ENCODE measurements at regions not wholly inside any gene's neighbourhood (a gene's known extent, or its start where the extent isn't known, plus 50 kb on each side); places are given as distances from the start of the nearest gene placed in this dataset.
"Not testable (repeated sequence)": the region's sequence is repeated elsewhere in the genome, so short reads cannot be mapped to it uniquely, and the experiment has no call there.

GRCh38 chr1:120250756-120251155, 74.4 kb upstream of the SEC22B start:
- H3K4me3 ChIP-seq (ENCODE audit: low read depth, low read length); CTCF ChIA-PET; POLR2A ChIA-PET; DNase-seq (ENCODE audit: low read depth, low spot score): not testable (repeated sequence)

GRCh38 chr1:120248726-120249427, 72.6 kb upstream of the SEC22B start:
- H3K4me3 ChIP-seq (ENCODE audit: low read depth, low read length); CTCF ChIA-PET; POLR2A ChIA-PET; DNase-seq (ENCODE audit: low read depth, low spot score): not testable (repeated sequence)

- DNase-seq (ENCODE audit: low read depth, low spot score); POLR2A ChIA-PET; H3K4me3 ChIP-seq (ENCODE audit: low read depth, low read length); CTCF ChIA-PET: not testable (repeated sequence)
Observed at GRCh38 chr1:120248203-120248602, 71.9 kb upstream of the SEC22B start.

- CTCF ChIA-PET; DNase-seq (ENCODE audit: low read depth, low spot score); H3K4me3 ChIP-seq (ENCODE audit: low read depth, low read length); POLR2A ChIA-PET: not testable (repeated sequence)
Observed at GRCh38 chr1:120243867-120244266, 67.5 kb upstream of the SEC22B start.

- POLR2A ChIA-PET; H3K4me3 ChIP-seq (ENCODE audit: low read depth, low read length); CTCF ChIA-PET; DNase-seq (ENCODE audit: low read depth, low spot score): not testable (repeated sequence)
Observed at GRCh38 chr1:120242582-120242981, 66.3 kb upstream of the SEC22B start.

GRCh38 chr1:120241868-120242267, 65.5 kb upstream of the SEC22B start:
- POLR2A ChIA-PET; H3K4me3 ChIP-seq (ENCODE audit: low read depth, low read length); CTCF ChIA-PET; DNase-seq (ENCODE audit: low read depth, low spot score): not testable (repeated sequence)

- DNase-seq (ENCODE audit: low read depth, low spot score); H3K4me3 ChIP-seq (ENCODE audit: low read depth, low read length); CTCF ChIA-PET; POLR2A ChIA-PET: not testable (repeated sequence)
Observed at GRCh38 chr1:120240181-120240580, 63.9 kb upstream of the SEC22B start.

GRCh38 chr1:120239351-120239750, 63.0 kb upstream of the SEC22B start:
- DNase-seq (ENCODE audit: low read depth, low spot score); CTCF ChIA-PET; POLR2A ChIA-PET; H3K4me3 ChIP-seq (ENCODE audit: low read depth, low read length): not testable (repeated sequence)

- POLR2A ChIA-PET; H3K4me3 ChIP-seq (ENCODE audit: low read depth, low read length); CTCF ChIA-PET: not testable (repeated sequence)
Observed at GRCh38 chr1:120238867-120239266, 62.5 kb upstream of the SEC22B start.

GRCh38 chr1:120233661-120234018, 57.3 kb upstream of the SEC22B start:
- H3K4me3 ChIP-seq (ENCODE audit: low read depth, low read length); CTCF ChIA-PET; POLR2A ChIA-PET; DNase-seq (ENCODE audit: low read depth, low spot score): not testable (repeated sequence)

More at GRCh38 chr1:120238867-120239266, 62.5 kb upstream of the SEC22B start:
- not testable (repeated sequence) for DNase-seq (ENCODE audit: low read depth, low spot score)

- POLR2A ChIA-PET; DNase-seq (ENCODE audit: low read depth, low spot score); CTCF ChIA-PET: not testable (repeated sequence)
- H3K4me3 ChIP-seq (ENCODE audit: low read depth, low read length): peak overlapping the region; percentile 26; the same call in 1 of the 2 replicates
Observed at GRCh38 chr1:120232834-120233660, 56.7 kb upstream of the SEC22B start.

GRCh38 chr1:120229835-120230234, 53.5 kb upstream of the SEC22B start:
- DNase-seq (ENCODE audit: low read depth, low spot score); POLR2A ChIA-PET; CTCF ChIA-PET; H3K4me3 ChIP-seq (ENCODE audit: low read depth, low read length): not testable (repeated sequence)
